ENCODE measurements at regions not wholly inside any gene's neighbourhood (a gene's known extent, or its start where the extent isn't known, plus 50 kb on each side); places are given as distances from the start of the nearest gene placed in this dataset.

DNA sequence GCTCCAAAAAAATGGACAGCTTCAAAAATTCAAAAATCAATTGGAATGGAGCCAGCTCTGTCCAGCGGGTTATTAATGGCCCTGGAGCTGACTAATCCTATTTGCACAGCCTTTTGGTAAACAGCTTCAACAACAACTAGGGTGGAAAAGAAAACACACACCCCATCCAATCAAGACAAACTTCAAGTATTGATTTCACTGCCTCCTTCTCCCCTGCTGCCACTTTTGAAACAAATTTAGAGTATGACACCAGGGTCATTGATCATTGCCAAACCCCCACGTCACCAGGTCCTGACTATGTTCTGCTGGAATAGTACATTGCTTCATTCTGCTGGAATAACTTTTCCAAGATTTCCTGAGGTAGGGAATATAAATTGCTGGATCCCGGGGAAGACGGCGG, 56.8 kb upstream of the GTF3A start:
- Histone ChIP-seq H3K79me2 (ENCODE audit: control insufficient read depth, insufficient read depth, low read length, unreplicated experiment) (no peaks in the 10 kb centered on the region), H2AFZ (ENCODE audit: low read length, unreplicated experiment) (no peak overlapping the region), H3K36me3 (ENCODE audit: insufficient read depth, low read length) (no peaks in the 10 kb centered on the region), H3K4me1 (ENCODE audit: control insufficient read depth, insufficient read depth, low read length, unreplicated experiment) (peaks cover under 1% of the 10 kb centered on the region), H3K27ac (ENCODE audit: low read depth, low read length) (no peak overlapping the region), H3K4me3 (ENCODE audit: low read depth, low read length) (no peak overlapping the region), H3K27me3 (ENCODE audit: insufficient read depth, low read length) (peaks cover 19% of the 10 kb centered on the region; the same call in 1 of the 2 replicates)

GRCh38 chr13:27370305-27370872, 54.0 kb upstream of the GTF3A start:
- H3K79me2 ChIP-seq (ENCODE audit: control insufficient read depth, insufficient read depth, low read length, unreplicated experiment), result no peaks in the 10 kb centered on the region
- H3K4me1 ChIP-seq (ENCODE audit: control insufficient read depth, insufficient read depth, low read length, unreplicated experiment), result peaks cover 4% of the 10 kb centered on the region
- no peaks in the 10 kb centered on the region for H3K36me3 ChIP-seq (ENCODE audit: insufficient read depth, low read length)
- H3K4me3 ChIP-seq (ENCODE audit: low read depth, low read length), result no peak overlapping the region
- no peak overlapping the region for H2AFZ ChIP-seq (ENCODE audit: low read length, unreplicated experiment)
- H3K27ac ChIP-seq (ENCODE audit: low read depth, low read length), result no peak overlapping the region
- H3K27me3 ChIP-seq (ENCODE audit: insufficient read depth, low read length), result peaks cover 31% of the 10 kb centered on the region; the same call in 1 of the 2 replicates

DNA sequence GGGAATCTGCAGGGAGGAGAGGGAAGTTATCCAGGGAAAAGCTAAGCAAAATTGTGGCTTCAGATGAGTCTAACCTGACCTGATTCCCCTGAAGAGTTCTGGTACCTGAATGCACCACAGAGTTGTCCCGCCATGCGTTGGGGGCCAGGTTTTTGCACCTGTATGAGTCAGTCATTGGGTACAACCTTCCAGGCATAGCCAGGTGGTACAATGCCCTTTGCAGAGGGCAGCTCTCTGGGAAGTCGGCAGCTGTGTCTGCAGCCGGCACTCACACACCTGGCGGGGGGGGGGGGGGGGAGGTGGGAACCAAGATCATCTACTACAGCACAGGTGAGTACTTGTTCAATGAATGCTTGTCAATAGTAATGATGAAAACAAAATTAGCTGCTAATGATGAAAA, 52.5 kb upstream of the GTF3A start:
- Histone ChIP-seq H3K27ac (ENCODE audit: low read depth, low read length) (no peak overlapping the region), H3K27me3 (ENCODE audit: insufficient read depth, low read length) (peaks cover 31% of the 10 kb centered on the region; the same call in 1 of the 2 replicates), H3K4me1 (ENCODE audit: control insufficient read depth, insufficient read depth, low read length, unreplicated experiment) (peaks cover 7% of the 10 kb centered on the region), H3K79me2 (ENCODE audit: control insufficient read depth, insufficient read depth, low read length, unreplicated experiment) (no peaks in the 10 kb centered on the region), H2AFZ (ENCODE audit: low read length, unreplicated experiment) (no peak overlapping the region), H3K4me3 (ENCODE audit: low read depth, low read length) (no peak overlapping the region), H3K36me3 (ENCODE audit: insufficient read depth, low read length) (no peaks in the 10 kb centered on the region)

GRCh38 chr13:27372896-27373295, 51.5 kb upstream of the GTF3A start:
- no peaks in the 10 kb centered on the region for H3K36me3 ChIP-seq (ENCODE audit: insufficient read depth, low read length)
- peaks cover 7% of the 10 kb centered on the region for H3K4me1 ChIP-seq (ENCODE audit: control insufficient read depth, insufficient read depth, low read length, unreplicated experiment)
- no peak overlapping the region for H3K27ac ChIP-seq (ENCODE audit: low read depth, low read length)
- no peaks in the 10 kb centered on the region for H3K79me2 ChIP-seq (ENCODE audit: control insufficient read depth, insufficient read depth, low read length, unreplicated experiment)
- no peak overlapping the region for H3K4me3 ChIP-seq (ENCODE audit: low read depth, low read length)
- H3K27me3 ChIP-seq (ENCODE audit: insufficient read depth, low read length), result peaks cover 26% of the 10 kb centered on the region; the same call in 1 of the 2 replicates
- no peak overlapping the region for H2AFZ ChIP-seq (ENCODE audit: low read length, unreplicated experiment)

- H3K4me1 ChIP-seq (ENCODE audit: control insufficient read depth, insufficient read depth, low read length, unreplicated experiment), result peaks cover 7% of the 10 kb centered on the region
- no peaks in the 10 kb centered on the region for H3K79me2 ChIP-seq (ENCODE audit: control insufficient read depth, insufficient read depth, low read length, unreplicated experiment)
- no peak overlapping the region for H2AFZ ChIP-seq (ENCODE audit: low read length, unreplicated experiment)
- H3K27me3 ChIP-seq (ENCODE audit: insufficient read depth, low read length), result peaks cover 26% of the 10 kb centered on the region; the same call in 1 of the 2 replicates
- no peak overlapping the region for H3K27ac ChIP-seq (ENCODE audit: low read depth, low read length)
- H3K36me3 ChIP-seq (ENCODE audit: insufficient read depth, low read length), result no peaks in the 10 kb centered on the region
- no peak overlapping the region for H3K4me3 ChIP-seq (ENCODE audit: low read depth, low read length)
Observed at GRCh38 chr13:27374126-27374613, 50.2 kb upstream of the GTF3A start.
